HG03095 (cell line): ENCODE measurements at regions not wholly inside any gene's neighbourhood (a gene's known extent, or its start where the extent isn't known, plus 50 kb on each side); places are given as distances from the start of the nearest gene placed in this dataset.

Source experiments
- ATAC-seq: cut with Tn5 transposase; IDR thresholded peaks from one replicate; pipeline ENCODE4 v1.9.1; 2021; ENCODE audit warnings: moderate library complexity; ENCODE audit not compliant: unreplicated experiment

GRCh38 chr7:148472406-148472805 lies 118.2 kb upstream of the C7orf33 start:
- no peak for ATAC-seq

DNA sequence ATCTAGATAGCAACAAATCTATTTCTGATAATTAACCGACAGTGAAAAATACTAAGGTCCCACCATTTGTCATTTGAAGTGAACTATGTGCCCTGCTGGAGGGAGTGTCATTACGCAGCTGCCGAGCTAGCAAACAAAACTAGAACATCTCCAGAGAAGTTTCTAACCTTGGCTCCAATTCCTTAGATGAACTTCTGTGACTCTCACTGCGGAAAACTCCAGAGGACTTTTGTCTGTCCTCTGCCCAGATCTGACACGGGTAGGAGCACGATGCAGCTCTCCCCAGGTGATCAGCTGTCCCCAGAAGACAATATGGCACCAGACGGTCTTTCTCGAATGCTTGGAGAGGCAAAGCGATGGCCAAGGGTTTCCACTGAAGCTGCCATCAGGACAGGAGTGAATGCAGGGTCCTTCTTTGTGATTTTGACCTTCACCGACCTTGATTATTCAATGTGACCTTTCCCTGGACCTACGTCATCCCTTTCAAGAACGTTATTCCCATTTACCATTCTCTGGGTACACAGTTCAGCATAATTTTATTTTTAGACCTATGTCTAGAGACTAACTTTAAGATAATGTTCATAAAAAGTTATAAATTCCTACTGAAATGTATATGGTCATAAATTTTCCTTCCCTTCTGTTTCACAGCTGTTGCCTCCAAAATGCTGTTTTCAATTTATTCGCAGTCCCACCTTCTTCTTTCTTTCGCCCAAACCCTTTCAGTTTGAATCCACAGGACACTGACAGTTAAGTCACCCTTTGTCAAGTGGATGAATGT lies 116.7 kb upstream of the C7orf33 start:
- ATAC-seq = no peak

DNA sequence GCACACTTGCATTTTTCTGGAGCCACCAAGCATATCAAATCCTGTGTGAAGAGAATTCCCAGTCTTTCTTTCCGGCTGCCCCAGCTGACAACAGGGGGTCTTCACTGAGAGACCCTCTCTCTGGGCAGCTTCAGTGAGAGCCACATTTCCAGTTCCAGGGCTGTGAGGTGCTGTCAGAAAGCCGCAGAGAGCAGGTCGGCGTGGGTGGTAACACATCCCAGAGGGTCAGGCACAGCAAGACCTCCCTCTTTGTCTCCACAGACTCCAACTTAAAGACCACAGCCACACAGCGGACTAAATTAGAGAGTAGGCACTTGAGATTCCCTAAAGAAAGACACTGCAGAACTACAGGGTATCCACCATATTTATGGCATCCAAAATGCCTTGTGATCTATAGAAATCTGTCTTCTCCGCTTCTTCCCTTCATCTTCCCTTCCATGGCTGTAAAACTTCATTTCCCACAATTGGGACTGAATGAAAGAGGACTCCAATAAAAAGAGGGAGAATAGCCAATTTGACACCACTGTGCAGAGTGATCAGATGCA lies 116.0 kb upstream of the C7orf33 start:
- ATAC-seq = no peak

DNA sequence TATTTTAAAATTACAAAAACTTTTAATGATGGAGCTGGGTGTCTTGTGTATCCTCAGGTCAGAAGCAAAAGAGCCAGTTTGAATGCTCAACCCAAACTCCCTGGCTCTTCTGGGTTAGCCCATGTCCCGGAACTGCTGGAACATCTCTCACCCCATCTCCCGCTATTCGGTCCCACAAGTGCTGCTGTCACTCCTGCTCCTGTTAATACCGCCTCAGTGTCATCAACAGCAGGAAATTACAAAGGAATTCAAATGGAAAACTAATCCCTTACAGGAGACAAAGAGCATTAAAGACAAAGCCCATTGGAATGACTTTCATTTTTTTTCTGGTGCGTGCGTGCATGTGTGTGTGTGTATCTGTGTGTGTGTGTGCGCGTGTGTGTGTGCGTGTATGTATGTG lies 112.0 kb upstream of the C7orf33 start:
- ATAC-seq = no peak

- no peak for ATAC-seq
Observed at GRCh38 chr7:148480479-148481146, 110.0 kb upstream of the C7orf33 start.

- no peak for ATAC-seq
Observed at GRCh38 chr7:148481147-148481526, 109.4 kb upstream of the C7orf33 start.

DNA sequence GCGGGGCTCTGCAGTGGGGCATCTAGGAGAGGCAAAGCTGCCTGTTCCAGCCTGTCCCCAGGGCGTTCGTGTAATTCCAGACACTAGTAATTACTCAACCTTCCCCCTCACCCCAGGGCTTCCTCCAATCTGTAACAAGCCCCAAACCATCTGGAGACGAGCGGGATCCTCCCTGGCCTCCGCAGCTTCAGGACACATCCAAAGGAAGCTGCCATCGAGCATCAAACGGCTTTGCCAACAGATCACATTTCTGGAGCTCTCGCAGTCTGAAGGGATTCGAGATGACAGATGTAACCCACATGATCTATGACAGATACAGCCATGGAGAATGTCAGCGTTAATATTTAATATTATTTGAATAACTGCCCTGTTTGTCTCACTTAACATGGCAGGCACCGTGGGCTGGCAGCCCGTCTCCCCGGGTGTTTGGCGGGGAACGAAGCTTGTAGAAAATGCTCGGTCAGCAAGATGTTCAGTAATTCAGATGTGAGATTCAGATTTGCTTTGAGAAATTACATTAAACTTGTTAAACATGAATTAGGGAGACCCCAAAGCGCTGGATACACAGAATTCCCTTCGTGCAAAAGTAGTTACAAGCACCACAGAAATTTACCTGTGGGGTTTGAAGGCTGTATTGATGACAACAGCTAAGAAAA lies 108.5 kb upstream of the C7orf33 start:
- ATAC-seq = no peak

- no peak for ATAC-seq
Observed at GRCh38 chr7:148483515-148484308, 106.9 kb upstream of the C7orf33 start.

- no peak for ATAC-seq
Observed at GRCh38 chr7:148484486-148484885, 106.1 kb upstream of the C7orf33 start.

- no peak for ATAC-seq
Observed at GRCh38 chr7:148485618-148486017, 104.9 kb upstream of the C7orf33 start.

GRCh38 chr7:148486937-148487336 lies 103.6 kb upstream of the C7orf33 start:
- no peak for ATAC-seq

- no peak for ATAC-seq
Observed at GRCh38 chr7:148487912-148488311, 102.7 kb upstream of the C7orf33 start.

- ATAC-seq = no peak
Observed at GRCh38 chr7:148489678-148490077, 100.9 kb upstream of the C7orf33 start.

DNA sequence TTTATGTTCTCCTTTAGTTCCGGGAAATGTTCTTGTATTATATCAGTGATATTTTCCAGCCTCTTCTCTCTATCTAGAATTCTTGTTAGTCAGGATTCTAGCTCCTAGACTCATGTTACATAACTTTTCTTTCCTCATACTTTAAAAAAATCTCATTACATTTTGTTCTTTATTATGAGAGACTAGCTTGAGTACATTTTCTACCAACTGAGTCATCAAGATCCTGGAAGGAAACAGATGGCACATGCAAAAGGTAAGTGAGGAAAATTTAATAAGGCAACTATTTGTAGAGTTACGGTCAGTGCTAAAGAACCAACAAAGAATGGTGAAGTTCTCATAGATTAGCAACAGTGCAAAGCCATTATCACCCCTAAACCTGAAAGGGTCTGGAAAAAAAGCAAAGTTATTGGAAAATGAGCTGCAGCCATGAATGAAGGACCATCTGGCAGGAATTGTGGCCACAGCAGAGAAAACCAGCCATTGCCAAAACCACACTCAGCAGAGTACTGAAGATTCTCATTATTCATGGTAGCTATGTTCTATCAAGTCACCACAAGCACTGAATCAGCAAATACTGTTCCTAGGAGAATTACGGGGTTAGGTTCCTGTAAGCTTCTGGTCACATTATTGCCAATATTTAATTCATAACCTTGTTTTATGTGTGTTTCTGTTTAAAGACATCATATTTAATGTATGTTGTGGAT lies 98.3 kb upstream of the C7orf33 start:
- no peak for ATAC-seq

DNA sequence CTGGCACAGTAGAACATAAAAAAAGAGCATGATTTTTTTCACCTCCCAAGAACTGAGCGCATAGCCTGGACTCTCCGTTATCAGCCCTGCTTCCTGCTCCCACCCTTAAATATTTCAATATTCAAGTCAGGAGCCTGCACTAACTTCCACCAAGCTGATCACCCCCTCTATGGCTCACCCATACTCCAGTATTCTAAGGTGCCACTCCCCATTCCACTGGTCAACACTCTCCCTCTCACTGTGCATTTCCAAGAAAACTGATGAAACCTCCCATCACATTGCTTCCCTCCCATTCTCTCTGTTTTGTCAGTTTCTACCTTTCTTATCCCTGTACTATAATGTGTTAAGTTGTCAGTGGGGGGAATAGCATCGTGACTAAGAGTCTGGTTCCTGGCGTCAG lies 95.0 kb upstream of the C7orf33 start:
- ATAC-seq = no peak

- no peak for ATAC-seq
Observed at GRCh38 chr7:148500978-148501377, 89.6 kb upstream of the C7orf33 start.

DNA sequence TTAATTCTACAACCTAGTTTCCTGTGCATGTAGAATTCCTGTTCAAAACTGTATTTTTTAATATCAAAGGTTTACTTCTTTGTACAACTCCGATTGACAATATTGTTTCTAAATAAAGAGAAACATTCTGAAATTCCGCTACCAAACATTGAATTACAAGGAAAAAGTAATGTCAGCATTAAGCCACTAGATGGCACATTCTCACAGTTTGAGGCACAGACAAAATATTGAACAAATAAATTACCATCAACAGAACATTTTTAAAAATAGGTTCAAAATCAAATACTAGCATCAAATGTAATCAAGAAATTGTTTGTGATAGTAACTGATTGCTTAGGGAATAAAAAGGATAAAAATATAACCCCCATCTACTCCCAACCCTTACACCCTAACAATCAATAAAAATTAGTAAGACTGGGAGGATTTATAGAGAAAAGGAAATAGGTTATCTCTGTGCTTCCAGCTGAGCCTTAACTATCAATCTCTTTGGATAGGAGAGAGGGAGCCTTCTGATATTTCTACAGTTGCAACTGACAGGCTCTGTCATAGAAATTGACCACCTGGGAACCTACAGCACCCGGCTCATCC lies 86.6 kb upstream of the C7orf33 start:
- no peak for ATAC-seq

DNA sequence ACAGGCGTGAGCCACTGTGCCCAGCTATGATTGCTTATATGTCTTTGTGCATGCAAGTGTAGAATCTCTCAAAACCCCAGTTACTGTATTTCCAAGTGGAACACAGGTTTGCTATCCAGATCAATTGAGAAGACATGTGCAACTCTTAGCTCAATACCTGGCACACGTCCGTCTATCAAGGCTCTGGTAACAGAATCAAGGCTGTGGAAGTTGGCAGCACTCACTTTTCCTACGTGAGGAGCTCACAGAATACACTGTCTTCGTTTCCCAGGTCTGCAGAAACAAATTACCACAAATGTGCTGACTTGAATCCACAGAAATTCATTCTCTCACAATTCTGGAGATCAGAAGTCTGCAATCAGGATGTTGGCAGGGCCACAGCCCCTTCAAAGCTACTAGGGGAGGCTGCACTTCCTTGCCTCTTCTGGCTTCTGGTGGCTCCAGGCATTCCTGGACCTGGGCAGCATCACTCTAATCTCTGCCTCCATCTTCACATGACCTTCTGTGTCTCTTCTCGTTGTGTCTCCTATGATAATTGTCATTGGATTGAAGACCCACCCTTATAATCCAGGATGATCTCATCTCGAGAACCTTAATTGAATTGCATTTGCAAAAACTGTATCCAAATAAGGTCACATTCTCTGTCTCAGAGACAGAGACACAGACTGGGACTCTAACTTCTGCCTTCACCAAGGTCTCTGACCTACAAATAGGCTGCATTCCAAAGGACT lies 84.8 kb upstream of the C7orf33 start:
- ATAC-seq = no peak

- peak; percentile 99 for ATAC-seq
Observed at GRCh38 chr7:148507064-148507573, 83.4 kb upstream of the C7orf33 start.
